ENCODE measurements at regions not wholly inside any gene's neighbourhood (a gene's known extent, or its start where the extent isn't known, plus 50 kb on each side); places are given as distances from the start of the nearest gene placed in this dataset.

DNA sequence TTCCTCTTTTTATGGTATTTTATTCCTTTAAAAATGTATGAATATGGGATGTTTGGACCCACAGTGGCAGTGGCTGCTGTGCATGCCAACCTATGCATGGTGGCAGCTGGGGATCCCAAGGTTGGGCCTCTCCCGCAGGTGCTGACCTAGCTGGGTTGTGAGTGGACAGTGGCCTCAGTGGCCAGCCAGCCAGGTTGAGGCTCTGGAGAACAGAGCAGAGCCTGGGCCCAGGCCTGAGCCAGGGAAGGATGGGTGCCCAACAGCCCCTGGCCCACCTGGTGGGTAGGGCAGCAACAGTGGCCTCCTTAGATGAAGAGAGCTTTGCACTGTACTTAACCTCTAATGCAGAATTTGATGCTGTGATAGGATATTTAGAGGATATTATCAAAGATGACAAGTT lies 624.8 kb downstream of the CHSY3 start:
- no peaks in the 10 kb centered on the region for H3K4me1 ChIP-seq (replicated peaks in 1 of 2; ENCODE audit: control insufficient read depth in 2 of 2, insufficient read depth in 2 of 2, low read length in 2 of 2)
- H3K9ac ChIP-seq (ENCODE audit: insufficient read depth in 1 of 2, low read depth in 2 of 2, low read length in 2 of 2): no peak overlapping the region
- H3K9me1 ChIP-seq (ENCODE audit: control insufficient read depth, insufficient read depth, low read length): no peaks in the 10 kb centered on the region
- DNase-seq (ENCODE audit: extremely low read depth in 1 of 4, low spot score in 3 of 4) (no peak), FAIRE-seq (no peak), ATAC-seq (no peak)
- H3K27ac ChIP-seq (ENCODE audit: extremely low read depth, low read depth, low read length): no peak overlapping the region
- H3K36me3 ChIP-seq (ENCODE audit: control insufficient read depth, insufficient read depth, low read length): no peaks in the 10 kb centered on the region
- in situ Hi-C loops (cut with MboI): no loop called here
- H3K79me2 ChIP-seq (ENCODE audit: control insufficient read depth, insufficient read depth, low read length): no peaks in the 10 kb centered on the region
- no peaks in the 10 kb centered on the region for H3K9me3 ChIP-seq (replicated peaks; ENCODE audit: control insufficient read depth, insufficient read depth, low read depth, low read length)
- no peaks in the 10 kb centered on the region for H3K27me3 ChIP-seq (ENCODE audit: control insufficient read depth in 2 of 2, insufficient read depth in 2 of 2, low read length in 2 of 2)
- 0% methylated on average over 1 of the region's 1 CpG for WGBS (ENCODE audit: insufficient coverage, low coverage, missing lambda C conversion rate)
- H4K20me1 ChIP-seq (replicated peaks; ENCODE audit: control insufficient read depth, insufficient read depth, low read length): no peaks in the 10 kb centered on the region
- no TSS peak for BruUV-seq (replicated peaks)
- TF ChIP-seq TAL1 (IDR thresholded peaks at IDR 0.05) (no peak), SMAD2 (IDR thresholded peaks at IDR 0.05; ENCODE audit: low read depth, low read length) (no peak), RBBP5 (IDR thresholded peaks at IDR 0.05; ENCODE audit: borderline replicate concordance, insufficient read depth, low read length, poor library complexity, severe bottlenecking) (no peak), ZNF282 (CRISPR knock-in tag; IDR thresholded peaks at IDR 0.05) (no peak), MAFF (IDR thresholded peaks at IDR 0.05; ENCODE audit: low read length) (no peak), SOX6 (IDR thresholded peaks at IDR 0.05) (no peak)
- H2AFZ ChIP-seq (ENCODE audit: low read depth, low read length): no peak overlapping the region
- ChIA-PET CTCF (ENCODE audit: low intra/inter-chr PET ratio) (no interaction called here), POLR2A (no interaction called here)
- H3K4me3 ChIP-seq: no peak overlapping the region
- no peak overlapping the region for H3K4me2 ChIP-seq (ENCODE audit: insufficient read depth, low read length)
- intact Hi-C loops (cut with micrococcal nuclease): no loop called here

DNA sequence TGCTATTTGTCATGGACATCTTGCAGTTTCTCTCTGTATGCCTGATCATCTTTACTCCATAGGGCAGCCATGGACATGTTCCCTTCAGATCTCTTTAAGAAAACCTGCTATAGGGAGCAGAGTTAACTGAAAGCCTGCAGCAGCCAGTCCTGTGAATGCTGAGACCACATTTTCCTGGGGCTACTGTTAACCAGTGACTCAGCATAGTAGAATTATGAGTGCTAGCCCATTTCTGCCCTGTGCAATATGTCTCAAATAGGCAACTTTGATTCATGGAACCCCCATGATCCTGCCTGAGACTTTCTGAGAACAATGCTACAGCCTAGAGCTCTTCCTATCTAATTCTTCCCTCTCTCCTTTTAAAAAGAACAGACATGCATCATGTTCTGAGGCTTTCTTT lies 624.2 kb downstream of the CHSY3 start:
- Histone ChIP-seq H3K4me2 (ENCODE audit: insufficient read depth, low read length) (no peak overlapping the region), H3K4me1 (replicated peaks in 1 of 2; ENCODE audit: control insufficient read depth in 2 of 2, insufficient read depth in 2 of 2, low read length in 2 of 2) (no peaks in the 10 kb centered on the region), H4K20me1 (replicated peaks; ENCODE audit: control insufficient read depth, insufficient read depth, low read length) (no peaks in the 10 kb centered on the region), H3K79me2 (ENCODE audit: control insufficient read depth, insufficient read depth, low read length) (no peaks in the 10 kb centered on the region), H3K9me1 (ENCODE audit: control insufficient read depth, insufficient read depth, low read length) (no peaks in the 10 kb centered on the region), H3K9me3 (replicated peaks; ENCODE audit: control insufficient read depth, insufficient read depth, low read depth, low read length) (no peaks in the 10 kb centered on the region), H3K27me3 (ENCODE audit: control insufficient read depth in 2 of 2, insufficient read depth in 2 of 2, low read length in 2 of 2) (no peaks in the 10 kb centered on the region), H2AFZ (ENCODE audit: low read depth, low read length) (no peak overlapping the region), H3K4me3 (no peak overlapping the region), H3K27ac (ENCODE audit: extremely low read depth, low read depth, low read length) (no peak overlapping the region), H3K36me3 (ENCODE audit: control insufficient read depth, insufficient read depth, low read length) (no peaks in the 10 kb centered on the region), H3K9ac (ENCODE audit: insufficient read depth in 1 of 2, low read depth in 2 of 2, low read length in 2 of 2) (no peak overlapping the region)
- ChIA-PET POLR2A (no interaction called here), CTCF (ENCODE audit: low intra/inter-chr PET ratio) (no interaction called here)
- intact Hi-C loops (cut with micrococcal nuclease) (no loop called here), in situ Hi-C loops (cut with MboI) (no loop called here)
- ATAC-seq (no peak), FAIRE-seq (no peak), DNase-seq (ENCODE audit: extremely low read depth in 1 of 4, low spot score in 3 of 4) (no peak)
- TF ChIP-seq HDAC1 (IDR thresholded peaks at IDR 0.05) (no peak), SMAD4 (CRISPR knock-in tag; conservative IDR thresholded peaks at IDR 0.05) (no peak), SMARCB1 (IDR thresholded peaks at IDR 0.05; ENCODE audit: insufficient read length, low read depth) (no peak), FOXO4 (CRISPR knock-in tag; IDR thresholded peaks at IDR 0.05) (no peak), NEUROD1 (IDR thresholded peaks at IDR 0.05; ENCODE audit: borderline replicate concordance, low read depth, low read length, partially characterized antibody) (no peak), PHB (CRISPR knock-in tag; IDR thresholded peaks at IDR 0.05) (no peak)
- no TSS peak for BruUV-seq (replicated peaks)
